B cell (primary cell): ENCODE measurements at regions not wholly inside any gene's neighbourhood (a gene's known extent, or its start where the extent isn't known, plus 50 kb on each side); places are given as distances from the start of the nearest gene placed in this dataset. TPM values are rescaled to one million over a fixed set of nuclear protein-coding genes. Genes with fewer than 3 reads are reported as not detected.

Experiments
- ATAC-seq: fragments of 200-7000 bp; cut with Tn5 transposase; one replicate; pipeline ENCODE4 v1.10.0; 2021; ENCODE audit warnings: low read depth, mild to moderate bottlenecking, moderate number of reproducible peaks, moderate library complexity
- CTCF ChIA-PET: fragments of 350-600 bp; sonication (Branson Sonifier 250); formaldehyde crosslinking; loops from one replicate; lab custom pipeline; 2021; ENCODE audit warnings: antibody characterized with exemption, inconsistent platforms; lab: Charles Lee
- POLR2A ChIA-PET: fragments of 350-600 bp; sonication (Branson Sonifier 250); formaldehyde crosslinking; loops from one replicate; lab custom pipeline; 2021; ENCODE audit warnings: antibody characterized with exemption; lab: Charles Lee
- DNase-seq: peaks from one replicate; pipeline ENCODE4 v3.0.0; 2013
- H2AFZ ChIP-seq: 2 replicates; pipeline ENCODE4 v1.6.1; 2012; ENCODE audit warnings: mild to moderate bottlenecking, low read depth, low read length; ENCODE audit not compliant: insufficient read depth, poor library complexity, severe bottlenecking
- H3K27ac ChIP-seq, 2 donors: 1 replicate in 1 of 2; 2 replicates in 1 of 2; pipeline ENCODE4 v1.5.1; 2012 to 2013; ENCODE audit warnings: low read length in 2 of 2, mild to moderate bottlenecking in 2 of 2, moderate library complexity in 1 of 2
- H3K27me3 ChIP-seq, 4 experiments: fragments of 200-600 bp in 1 of 4; sonication (generic) in 1 of 4; replicated peaks in 1 of 4; 1 replicate in 2 of 4; 2 replicates in 2 of 4; pipeline versions ENCODE4 v1.6.1 to v1.7.0; 2013 to 2016; ENCODE audit warnings: low read length in 3 of 4, mild to moderate bottlenecking in 2 of 4, mixed read lengths in 1 of 4, moderate library complexity in 1 of 4; ENCODE audit not compliant: insufficient read depth in 4 of 4, control insufficient read depth in 3 of 4; ENCODE audit errors: control extremely low read depth in 1 of 4
- H3K36me3 ChIP-seq, 2 experiments: replicated peaks in 1 of 2; 1 replicate in 1 of 2; 2 replicates in 1 of 2; pipeline versions ENCODE4 v1.6.1 to v1.7.1; 2013; ENCODE audit warnings: low read length in 1 of 2; ENCODE audit not compliant: insufficient read depth in 2 of 2, control insufficient read depth in 1 of 2; ENCODE audit errors: control extremely low read depth in 1 of 2, extremely low read depth in 1 of 2
- H3K4me1 ChIP-seq, 2 donors: fragments of 200-600 bp in 1 of 2; sonication (generic) in 1 of 2; 1 replicate in 1 of 2; 2 replicates in 1 of 2; pipeline versions ENCODE4 v1.5.1 to v1.6.1; 2013 to 2017; ENCODE audit warnings: low read length in 2 of 2; ENCODE audit not compliant: control insufficient read depth in 2 of 2, insufficient read depth in 2 of 2
- H3K4me2 ChIP-seq: replicated peaks from 2 replicates; pipeline ENCODE3; 2012; ENCODE audit warnings: mild to moderate bottlenecking, low read depth, low read length; ENCODE audit not compliant: poor library complexity, severe bottlenecking
- H3K4me3 ChIP-seq, 5 experiments: fragments of 200-600 bp in 1 of 5; sonication (generic) in 1 of 5; 1 replicate in 3 of 5; 2 replicates in 2 of 5; pipeline versions ENCODE4 v1.5.1 to v1.7.0; 2011 to 2016; ENCODE audit warnings: low read length in 4 of 5, mild to moderate bottlenecking in 4 of 5, low read depth in 2 of 5, control low read depth in 1 of 5, moderate library complexity in 1 of 5; ENCODE audit not compliant: insufficient read depth in 1 of 5; ENCODE audit errors: control extremely low read depth in 1 of 5, extremely low read depth in 1 of 5
- H3K79me2 ChIP-seq: fragments of 200-600 bp; sonication (generic); one replicate; pipeline ENCODE4 v1.6.0; 2016; ENCODE audit warnings: low read length; ENCODE audit not compliant: control insufficient read depth, insufficient read depth
- H3K9ac ChIP-seq: fragments of 200-600 bp; sonication (generic); 2 replicates; pipeline ENCODE4 v1.6.1; 2017; ENCODE audit warnings: mild to moderate bottlenecking, low read length, moderate library complexity
- H3K9me3 ChIP-seq, 3 donors: one replicate each; pipeline versions ENCODE4 v1.6.1 to v1.7.1; 2013; ENCODE audit warnings: low read length in 2 of 3; ENCODE audit not compliant: control insufficient read depth in 2 of 3, insufficient read depth in 1 of 3; ENCODE audit errors: control extremely low read depth in 1 of 3
- H4K20me1 ChIP-seq: 2 replicates; pipeline ENCODE4 v1.6.0; 2012; ENCODE audit warnings: mild to moderate bottlenecking, low read length; ENCODE audit not compliant: insufficient read depth, control insufficient read depth, poor library complexity, severe bottlenecking
- H3K27ac Mint-ChIP-seq: one replicate; pipeline ENCODE4 v1.8.0; 2021; ENCODE audit warnings: mixed read lengths
- H3K27me3 Mint-ChIP-seq: one replicate; pipeline ENCODE4 v1.8.0; 2021; ENCODE audit warnings: mixed read lengths
- H3K4me1 Mint-ChIP-seq: one replicate; pipeline ENCODE4 v1.8.0; 2021; ENCODE audit warnings: mixed read lengths
- H3K4me3 Mint-ChIP-seq: one replicate; pipeline ENCODE4 v1.8.0; 2021; ENCODE audit warnings: mixed read lengths
- H3K9me3 Mint-ChIP-seq: one replicate; pipeline ENCODE4 v1.8.0; 2022; ENCODE audit warnings: mixed read lengths; ENCODE audit not compliant: insufficient read depth
- CTCF ChIP-seq: fragments of 200-600 bp; IDR thresholded peaks from one replicate; pipeline ENCODE4 v1.8.0; 2022; ENCODE audit warnings: antibody characterized with exemption, mild to moderate bottlenecking
- EZH2 ChIP-seq: IDR thresholded peaks from 2 replicates; pipeline ENCODE4 v1.6.1; 2012; ENCODE audit warnings: borderline replicate concordance, low read depth, mild to moderate bottlenecking, moderate library complexity, low read length; ENCODE audit not compliant: insufficient read depth, poor library complexity, severe bottlenecking
- WGBS: methylation state at CpG from one replicate; pipeline ENCODE4 v1.1.5; 2013; ENCODE audit warnings: missing lambda C conversion rate; ENCODE audit not compliant: insufficient coverage; 5-methylcytosine and 5-hydroxymethylcytosine counted together
- intact Hi-C: fragments of 100-400 bp; cut with micrococcal nuclease; formaldehyde crosslinking; loops from one replicate; pipeline ENCODE4 v1.10.0; 2022
- small RNA-seq: library from RNA; depleted of rRNA; stranded (forward); fragments of <200 nt; gene quantifications from one replicate; pipeline ENCODE3, GENCODE V24; 2012; ENCODE audit warnings: low replicate concordance, low read depth; ENCODE audit not compliant: insufficient read length

- Histone ChIP-seq H3K4me2 (no peak overlapping the region), H2AFZ (no peak overlapping the region), H4K20me1 (no peaks in the 10 kb centered on the region), H3K4me1 (no peaks in the 10 kb centered on the region), H3K79me2 (no peaks in the 10 kb centered on the region), H3K4me3 (no peak overlapping the region), H3K9ac (no peak overlapping the region), H3K36me3 (no peaks in the 10 kb centered on the region), H3K9me3 (no peaks in the 10 kb centered on the region), H3K27me3 (no peaks in the 10 kb centered on the region), H3K27ac (no peak overlapping the region)
- Mint-ChIP-seq H3K9me3 (peaks cover 3% of the 10 kb centered on the region), H3K27me3 (no peaks in the 10 kb centered on the region), H3K4me3 (no peak overlapping the region), H3K27ac (no peak overlapping the region), H3K4me1 (peaks cover 6% of the 10 kb centered on the region)
- ATAC-seq (no peak), DNase-seq (no peak)
- intact Hi-C loops: no loop called here
- TF ChIP-seq EZH2: no peak
- TF ChIP-seq CTCF: no peak
- POLR2A ChIA-PET: no interaction called here
- WGBS: 77% methylated on average over 2 of the region's 5 CpGs
- CTCF ChIA-PET: no interaction called here
These were observed 622.0 kb downstream of the PYDC2 start for GRCh38 chr3:192082730-192083660.

Small RNA genes lying in the stretch of these regions (small RNA-seq; reads per million reads assigned to genes)
- not detected for gene RF00019
